ENCODE measurements at regions not wholly inside any gene's neighbourhood (a gene's known extent, or its start where the extent isn't known, plus 50 kb on each side); places are given as distances from the start of the nearest gene placed in this dataset.

- Histone ChIP-seq H3K9me3 (no peaks in the 10 kb centered on the region), H3K27ac (no peak overlapping the region), H3K4me3 (no peak overlapping the region), H3K4me1 (replicated peaks) (no peaks in the 10 kb centered on the region), H3K36me3 (no peaks in the 10 kb centered on the region), H3K27me3 (replicated peaks; ENCODE audit: insufficient read depth) (no peaks in the 10 kb centered on the region)
- no peak for DNase-seq (ENCODE audit: low spot score)
- WGBS = 92% methylated on average over 4 of the region's 4 CpGs
- intact Hi-C loops (cut with DNase I) = no loop called here
- no peak for TF ChIP-seq CTCF (IDR thresholded peaks at IDR 0.05)
- TF ChIP-seq POLR2A (IDR thresholded peaks at IDR 0.05) = no peak
- no peak for TF ChIP-seq POLR2AphosphoS5 (IDR thresholded peaks at IDR 0.05)
Measured at GRCh38 chr7:110591341-110591740, 499.6 kb upstream of the LRRN3 start.

GRCh38 chr7:110592557-110592956 lies 498.4 kb upstream of the LRRN3 start:
- Histone ChIP-seq H3K4me3 (no peak overlapping the region), H3K36me3 (no peaks in the 10 kb centered on the region), H3K27me3 (replicated peaks; ENCODE audit: insufficient read depth) (no peaks in the 10 kb centered on the region), H3K4me1 (replicated peaks) (no peaks in the 10 kb centered on the region), H3K27ac (no peak overlapping the region), H3K9me3 (no peaks in the 10 kb centered on the region)
- WGBS = 49% methylated on average over 1 of the region's 1 CpG
- TF ChIP-seq POLR2A (IDR thresholded peaks at IDR 0.05) (no peak), POLR2AphosphoS5 (IDR thresholded peaks at IDR 0.05) (no peak), CTCF (IDR thresholded peaks at IDR 0.05) (no peak)
- DNase-seq (ENCODE audit: low spot score) = no peak
- intact Hi-C loops (cut with DNase I) = no loop called here

- H3K27me3 ChIP-seq (replicated peaks; ENCODE audit: insufficient read depth) = no peaks in the 10 kb centered on the region
- H3K4me1 ChIP-seq (replicated peaks) = no peaks in the 10 kb centered on the region
- TF ChIP-seq POLR2A (IDR thresholded peaks at IDR 0.05) (no peak), CTCF (IDR thresholded peaks at IDR 0.05) (no peak), POLR2AphosphoS5 (IDR thresholded peaks at IDR 0.05) (no peak)
- DNase-seq (ENCODE audit: low spot score) = no peak
- no peak overlapping the region for H3K27ac ChIP-seq
- WGBS = 96% methylated on average over 1 of the region's 1 CpG
- H3K9me3 ChIP-seq = no peaks in the 10 kb centered on the region
- H3K36me3 ChIP-seq = no peaks in the 10 kb centered on the region
- intact Hi-C loops (cut with DNase I) = no loop called here
- H3K4me3 ChIP-seq = no peak overlapping the region
Measured at GRCh38 chr7:110593355-110593754, 497.6 kb upstream of the LRRN3 start.

GRCh38 chr7:110595694-110596093 lies 495.2 kb upstream of the LRRN3 start:
- TF ChIP-seq POLR2A (IDR thresholded peaks at IDR 0.05) (no peak), POLR2AphosphoS5 (IDR thresholded peaks at IDR 0.05) (no peak), CTCF (IDR thresholded peaks at IDR 0.05) (no peak)
- Histone ChIP-seq H3K4me1 (replicated peaks) (no peaks in the 10 kb centered on the region), H3K9me3 (no peaks in the 10 kb centered on the region), H3K4me3 (no peak overlapping the region), H3K36me3 (no peaks in the 10 kb centered on the region), H3K27ac (no peak overlapping the region), H3K27me3 (replicated peaks; ENCODE audit: insufficient read depth) (no peaks in the 10 kb centered on the region)
- intact Hi-C loops (cut with DNase I) = no loop called here
- DNase-seq (ENCODE audit: low spot score) = no peak

- no peaks in the 10 kb centered on the region for H3K27me3 ChIP-seq (replicated peaks; ENCODE audit: insufficient read depth)
- no peak overlapping the region for H3K4me3 ChIP-seq
- TF ChIP-seq CTCF (IDR thresholded peaks at IDR 0.05) = no peak
- no peak for TF ChIP-seq POLR2A (IDR thresholded peaks at IDR 0.05)
- TF ChIP-seq POLR2AphosphoS5 (IDR thresholded peaks at IDR 0.05) = no peak
- no peak overlapping the region for H3K27ac ChIP-seq
- intact Hi-C loops (cut with DNase I) = no loop called here
- DNase-seq (ENCODE audit: low spot score) = no peak
- no peaks in the 10 kb centered on the region for H3K4me1 ChIP-seq (replicated peaks)
- no peaks in the 10 kb centered on the region for H3K9me3 ChIP-seq
- H3K36me3 ChIP-seq = no peaks in the 10 kb centered on the region
- WGBS = 22% methylated on average over 5 of the region's 5 CpGs
Measured at GRCh38 chr7:110600956-110601355, 490.0 kb upstream of the LRRN3 start.
